OCI-LY3 (cell line): ENCODE measurements at regions not wholly inside any gene's neighbourhood (a gene's known extent, or its start where the extent isn't known, plus 50 kb on each side); places are given as distances from the start of the nearest gene placed in this dataset.
"Not testable (repeated sequence)": the region's sequence is repeated elsewhere in the genome, so short reads cannot be mapped to it uniquely, and the experiment has no call there.

Source experiments
- H2AFZ ChIP-seq: fragments of 200-600, 300-600 bp; shearing (Covaris generic); 2 replicates; pipeline ENCODE4 v1.6.0; 2014; ENCODE audit warnings: antibody characterized with exemption, low read depth, low read length
- H3K27ac ChIP-seq: fragments of 200-600, 300-600 bp; sonication (generic); 2 replicates; pipeline ENCODE4 v1.5.1; 2014; ENCODE audit warnings: mild to moderate bottlenecking, low read length, moderate library complexity, mixed read lengths
- H3K27me3 ChIP-seq: fragments of 200-600, 300-600 bp; sonication (generic); 2 replicates; pipeline ENCODE4 v1.6.1; 2014; ENCODE audit warnings: low read depth, low read length, mixed read lengths
- H3K36me3 ChIP-seq: fragments of 200-600, 300-600 bp; sonication (generic); replicated peaks from 2 replicates; pipeline ENCODE3; 2014; ENCODE audit warnings: low read depth, low read length, mixed read lengths
- H3K4me1 ChIP-seq: fragments of 300-600, 200-600 bp; sonication (generic); 2 replicates; pipeline ENCODE4 v1.6.1; 2014; ENCODE audit warnings: low read length, mixed read lengths
- H3K4me2 ChIP-seq: fragments of 200-600, 300-600 bp; sonication (generic); 2 replicates; pipeline ENCODE4 v1.6.1; 2014; ENCODE audit warnings: low read length, mixed read lengths
- H3K4me3 ChIP-seq: fragments of 300-600, 200-600 bp; sonication (generic); 2 replicates; pipeline ENCODE4 v1.5.1; 2014; ENCODE audit warnings: antibody characterized with exemption, mild to moderate bottlenecking, low read length, moderate library complexity
- H3K79me2 ChIP-seq: fragments of 300-600, 200-600 bp; shearing (Covaris generic); 2 replicates; pipeline ENCODE4 v1.6.1; 2014; ENCODE audit warnings: mild to moderate bottlenecking, low read length, mixed read lengths
- H3K9ac ChIP-seq: fragments of 300-600, 200-600 bp; shearing (Covaris generic); 2 replicates; pipeline ENCODE4 v1.6.0; 2014; ENCODE audit warnings: mild to moderate bottlenecking, low read length, moderate library complexity
- H3K9me3 ChIP-seq: fragments of 200-600, 300-600 bp; shearing (Covaris generic); 2 replicates; pipeline ENCODE4 v1.6.1; 2014; ENCODE audit warnings: low read length, mixed read lengths; ENCODE audit not compliant: insufficient read depth
- H4K20me1 ChIP-seq: fragments of 200-600, 300-600 bp; sonication (generic); 2 replicates; pipeline ENCODE4 v1.6.1; 2016; ENCODE audit warnings: low read length, mixed read lengths; ENCODE audit not compliant: insufficient read depth
- CTCF ChIP-seq: fragments of 200-600, 300-600 bp; sonication (generic); IDR thresholded peaks from 2 replicates; pipeline ENCODE4 v1.5.1; 2014; ENCODE audit warnings: antibody characterized with exemption, low read length, low read depth
- EZH2phosphoT487 ChIP-seq: fragments of 200-600 bp; shearing (Covaris generic); IDR thresholded peaks from 2 replicates; pipeline ENCODE4 v1.6.1; 2018; ENCODE audit warnings: antibody characterized with exemption, mixed run types, low read depth

- no peaks in the 10 kb centered on the region for H3K9me3 ChIP-seq
- no peak overlapping the region for H3K27ac ChIP-seq
- no peak for TF ChIP-seq CTCF
- TF ChIP-seq EZH2phosphoT487 = no peak
- H3K36me3 ChIP-seq = no peaks in the 10 kb centered on the region
- no peaks in the 10 kb centered on the region for H3K27me3 ChIP-seq
- H3K9ac ChIP-seq = no peak overlapping the region
- no peak overlapping the region for H3K4me2 ChIP-seq
- H2AFZ ChIP-seq = no peak overlapping the region
- no peaks in the 10 kb centered on the region for H3K79me2 ChIP-seq
- no peak overlapping the region for H3K4me3 ChIP-seq
- no peaks in the 10 kb centered on the region for H4K20me1 ChIP-seq
- no peaks in the 10 kb centered on the region for H3K4me1 ChIP-seq
Observed at GRCh38 chr13:21911646-21912298, 240.9 kb downstream of the FGF9 start.

GRCh38 chr13:21913010-21913409 is 242.1 kb downstream of the FGF9 start:
- H3K4me3 ChIP-seq = no peak overlapping the region
- H3K9me3 ChIP-seq = no peaks in the 10 kb centered on the region
- H3K27me3 ChIP-seq = no peaks in the 10 kb centered on the region
- H3K9ac ChIP-seq = no peak overlapping the region
- TF ChIP-seq EZH2phosphoT487 (no peak), CTCF (no peak)
- no peak overlapping the region for H3K4me2 ChIP-seq
- H3K36me3 ChIP-seq = no peaks in the 10 kb centered on the region
- no peaks in the 10 kb centered on the region for H3K4me1 ChIP-seq
- no peaks in the 10 kb centered on the region for H3K79me2 ChIP-seq
- H4K20me1 ChIP-seq = no peaks in the 10 kb centered on the region
- H3K27ac ChIP-seq = no peak overlapping the region
- no peak overlapping the region for H2AFZ ChIP-seq

- TF ChIP-seq CTCF = no peak
- TF ChIP-seq EZH2phosphoT487 = no peak
- Histone ChIP-seq H3K27ac (no peak overlapping the region), H3K4me1 (no peaks in the 10 kb centered on the region), H3K9me3 (no peaks in the 10 kb centered on the region), H3K27me3 (no peaks in the 10 kb centered on the region), H3K4me3 (no peak overlapping the region), H3K9ac (no peak overlapping the region), H3K79me2 (no peaks in the 10 kb centered on the region), H3K36me3 (no peaks in the 10 kb centered on the region), H2AFZ (no peak overlapping the region), H4K20me1 (no peaks in the 10 kb centered on the region), H3K4me2 (no peak overlapping the region)
Observed at GRCh38 chr13:21917086-21918015, 246.5 kb downstream of the FGF9 start.

- not testable (repeated sequence) for H3K36me3 ChIP-seq
Observed at GRCh38 chr13:21920802-21921201, 249.9 kb downstream of the FGF9 start.

More at GRCh38 chr13:21920802-21921201, 249.9 kb downstream of the FGF9 start:
- H4K20me1 ChIP-seq, H3K4me3 ChIP-seq, H3K4me1 ChIP-seq, H3K9me3 ChIP-seq, H2AFZ ChIP-seq, H3K9ac ChIP-seq, H3K27ac ChIP-seq, H3K27me3 ChIP-seq, H3K79me2 ChIP-seq, H3K4me2 ChIP-seq: not testable (repeated sequence)
